ENCODE measurements at regions not wholly inside any gene's neighbourhood (a gene's known extent, or its start where the extent isn't known, plus 50 kb on each side); places are given as distances from the start of the nearest gene placed in this dataset.
"Not testable (repeated sequence)": the region's sequence is repeated elsewhere in the genome, so short reads cannot be mapped to it uniquely, and the experiment has no call there.

- H3K9me3 ChIP-seq (ENCODE audit: insufficient read depth in 2 of 2, low read depth in 1 of 2, low read length in 1 of 2); H3K14ac ChIP-seq (ENCODE audit: insufficient read length); H2BK5ac ChIP-seq (ENCODE audit: low read depth, low read length); H3K27ac ChIP-seq (ENCODE audit: low read depth, low read length); H2BK120ac ChIP-seq (replicated peaks; ENCODE audit: low read depth, low read length); POLR2A ChIA-PET (ENCODE audit: partially characterized antibody); H3K79me2 ChIP-seq (ENCODE audit: control insufficient read depth in 1 of 2, insufficient read depth in 2 of 2, low read length in 2 of 2); H3K4ac ChIP-seq (replicated peaks; ENCODE audit: insufficient read length, low read depth, low read length); H3K9ac ChIP-seq (replicated peaks in 1 of 4; ENCODE audit: extremely low read depth in 1 of 4, low read depth in 3 of 4, low read length in 3 of 4); H4K91ac ChIP-seq (replicated peaks; ENCODE audit: insufficient read length, low read length); H2AFZ ChIP-seq (ENCODE audit: low read length); H2BK15ac ChIP-seq (ENCODE audit: low read length); H3K4me2 ChIP-seq (ENCODE audit: insufficient read depth in 1 of 2, low read depth in 2 of 2, low read length in 2 of 2); H3K23me2 ChIP-seq (ENCODE audit: low read depth, low read length); H3K4me1 ChIP-seq (replicated peaks in 1 of 4; ENCODE audit: control insufficient read depth in 3 of 4, insufficient read depth in 4 of 4, low read length in 3 of 4); DNase-seq (ENCODE audit: low read depth in 1 of 2, low spot score in 2 of 2); H3K36me3 ChIP-seq (ENCODE audit: control insufficient read depth in 2 of 4, insufficient read depth in 4 of 4, low read length in 3 of 4); H3K18ac ChIP-seq (ENCODE audit: extremely low read depth, low read length); H3K79me1 ChIP-seq (ENCODE audit: low read depth, low read length); FAIRE-seq; H4K20me1 ChIP-seq (replicated peaks in 1 of 2; ENCODE audit: control insufficient read depth in 1 of 2, insufficient read depth in 2 of 2, low read length in 2 of 2); H4K5ac ChIP-seq (ENCODE audit: insufficient read length, low read depth, low read length); H2BK12ac ChIP-seq (ENCODE audit: low read depth, low read length); H3K56ac ChIP-seq (replicated peaks; ENCODE audit: insufficient read length, low read depth, low read length); H3K23ac ChIP-seq (ENCODE audit: insufficient read length); H2BK20ac ChIP-seq (ENCODE audit: low read length); H3K4me3 ChIP-seq (ENCODE audit: extremely low read depth in 1 of 4, insufficient read depth in 2 of 4, low read depth in 3 of 4, low read length in 4 of 4); H2AK5ac ChIP-seq (ENCODE audit: low read depth, low read length); H4K8ac ChIP-seq (ENCODE audit: extremely low read depth, insufficient read depth, low read length); H3K27me3 ChIP-seq (replicated peaks in 1 of 4; ENCODE audit: control insufficient read depth in 3 of 4, extremely low read depth in 1 of 4, insufficient read depth in 3 of 4, low read length in 3 of 4): not testable (repeated sequence)
- 85% methylated on average over 15 of the region's 17 CpGs; no CpG with 5 or more reads in 1 of the 2 experiments for WGBS, 2 experiments (ENCODE audit: extremely low coverage in 1 of 2, insufficient coverage in 1 of 2, insufficient read length in 1 of 2, insufficient replicate concordance in 2 of 2, low coverage in 1 of 2, low lambda C conversion rate in 2 of 2, missing lambda C conversion rate in 1 of 2)
- CTCF ChIA-PET (ENCODE audit: partially characterized antibody): interaction anchor here (0.9 kb wide), 1 partner anchor 18 kb away, joined by 3 read pairs; no protein-coding TSS in a partner anchor
Measured at GRCh38 chr4:9604031-9604892, 160.0 kb downstream of the DEFB131A start.

DNA sequence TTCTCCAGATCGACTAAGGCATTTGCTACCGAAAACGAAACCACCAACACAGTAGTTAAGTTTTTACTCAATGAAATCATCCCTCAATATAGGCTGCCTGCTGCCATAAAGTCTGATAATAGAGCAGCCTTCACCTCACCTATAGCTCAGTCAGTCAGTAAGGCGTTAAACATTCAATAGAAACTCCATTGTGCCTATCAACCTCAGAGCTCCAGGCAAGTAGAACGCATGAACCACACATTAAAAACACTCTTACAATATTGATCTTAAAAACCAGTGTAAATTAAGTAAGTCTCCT, 160.6 kb downstream of the DEFB131A start:
- H3K9me3 ChIP-seq (ENCODE audit: insufficient read depth in 2 of 2, low read depth in 1 of 2, low read length in 1 of 2); H3K14ac ChIP-seq (ENCODE audit: insufficient read length); H3K18ac ChIP-seq (ENCODE audit: extremely low read depth, low read length); H2BK5ac ChIP-seq (ENCODE audit: low read depth, low read length); H3K4me3 ChIP-seq (ENCODE audit: extremely low read depth in 1 of 4, insufficient read depth in 2 of 4, low read depth in 3 of 4, low read length in 4 of 4); H3K23me2 ChIP-seq (ENCODE audit: low read depth, low read length); H3K4me1 ChIP-seq (replicated peaks in 1 of 4; ENCODE audit: control insufficient read depth in 3 of 4, insufficient read depth in 4 of 4, low read length in 3 of 4); H3K79me2 ChIP-seq (ENCODE audit: control insufficient read depth in 1 of 2, insufficient read depth in 2 of 2, low read length in 2 of 2); H2BK120ac ChIP-seq (replicated peaks; ENCODE audit: low read depth, low read length); H2BK12ac ChIP-seq (ENCODE audit: low read depth, low read length); POLR2A ChIA-PET (ENCODE audit: partially characterized antibody); H4K5ac ChIP-seq (ENCODE audit: insufficient read length, low read depth, low read length); H2BK15ac ChIP-seq (ENCODE audit: low read length); H3K23ac ChIP-seq (ENCODE audit: insufficient read length); H4K20me1 ChIP-seq (replicated peaks in 1 of 2; ENCODE audit: control insufficient read depth in 1 of 2, insufficient read depth in 2 of 2, low read length in 2 of 2); CTCF ChIA-PET (ENCODE audit: partially characterized antibody); H3K9ac ChIP-seq (replicated peaks in 1 of 4; ENCODE audit: extremely low read depth in 1 of 4, low read depth in 3 of 4, low read length in 3 of 4); H3K27me3 ChIP-seq (replicated peaks in 1 of 4; ENCODE audit: control insufficient read depth in 3 of 4, extremely low read depth in 1 of 4, insufficient read depth in 3 of 4, low read length in 3 of 4); H2AK5ac ChIP-seq (ENCODE audit: low read depth, low read length); H3K27ac ChIP-seq (ENCODE audit: low read depth, low read length); DNase-seq (ENCODE audit: low read depth in 1 of 2, low spot score in 2 of 2); H3K4me2 ChIP-seq (ENCODE audit: insufficient read depth in 1 of 2, low read depth in 2 of 2, low read length in 2 of 2); H3K79me1 ChIP-seq (ENCODE audit: low read depth, low read length); FAIRE-seq; H3K36me3 ChIP-seq (ENCODE audit: control insufficient read depth in 2 of 4, insufficient read depth in 4 of 4, low read length in 3 of 4); H2BK20ac ChIP-seq (ENCODE audit: low read length); H3K56ac ChIP-seq (replicated peaks; ENCODE audit: insufficient read length, low read depth, low read length); H2AFZ ChIP-seq (ENCODE audit: low read length); H3K4ac ChIP-seq (replicated peaks; ENCODE audit: insufficient read length, low read depth, low read length); H4K91ac ChIP-seq (replicated peaks; ENCODE audit: insufficient read length, low read length); H4K8ac ChIP-seq (ENCODE audit: extremely low read depth, insufficient read depth, low read length): not testable (repeated sequence)
- WGBS, 2 experiments (ENCODE audit: extremely low coverage in 1 of 2, insufficient coverage in 1 of 2, insufficient read length in 1 of 2, insufficient replicate concordance in 2 of 2, low coverage in 1 of 2, low lambda C conversion rate in 2 of 2, missing lambda C conversion rate in 1 of 2): 81% methylated on average over 5 of the region's 5 CpGs; no CpG with 5 or more reads in 1 of the 2 experiments

All from H1 (cell line).